Gastrocnemius medialis (tissue), 4 donors: ENCODE measurements at regions not wholly inside any gene's neighbourhood (a gene's known extent, or its start where the extent isn't known, plus 50 kb on each side); places are given as distances from the start of the nearest gene placed in this dataset.
"Not testable (repeated sequence)": the region's sequence is repeated elsewhere in the genome, so short reads cannot be mapped to it uniquely, and the experiment has no call there.

Experiments
- ATAC-seq, 2 donors: fragments of 150-250 bp; one replicate each; pipeline ENCODE4 v1.9.1; 2016
- DNase-seq, 2 donors: peaks; one replicate each; pipeline ENCODE4 v3.0.0-alpha.2; 2019
- H3K27ac ChIP-seq, 4 donors: fragments of 200-600 bp; sonication (generic); 1 replicate in 1 of 4; 2 replicates in 3 of 4; pipeline ENCODE4 v1.5.1; 2016 to 2018; ENCODE audit warnings: mild to moderate bottlenecking in 2 of 4, moderate library complexity in 1 of 4
- H3K27me3 ChIP-seq, 3 donors: fragments of 200-600 bp; sonication (generic) in 2 of 3; 1 replicate in 1 of 3; 2 replicates in 2 of 3; pipeline versions ENCODE4 v1.5.1 to v1.6.0; 2016 to 2019; ENCODE audit warnings: mild to moderate bottlenecking in 1 of 3, moderate library complexity in 1 of 3
- H3K36me3 ChIP-seq, 2 donors: fragments of 200-600 bp; sonication (generic) in 1 of 2; one replicate each; pipeline ENCODE4 v1.5.1; 2017 to 2018
- H3K4me1 ChIP-seq, 2 donors: fragments of 200-600 bp; sonication (generic) in 1 of 2; one replicate each; pipeline ENCODE4 v1.5.1; 2016 to 2017; ENCODE audit warnings: mild to moderate bottlenecking in 2 of 2
- H3K4me3 ChIP-seq, 4 donors: fragments of 200-600 bp; sonication (generic) in 3 of 4; 1 replicate in 1 of 4; 2 replicates in 3 of 4; pipeline ENCODE4 v1.5.1; 2016 to 2019; ENCODE audit warnings: mild to moderate bottlenecking in 2 of 4
- H3K9me3 ChIP-seq, 3 donors: fragments of 200-600 bp; sonication (generic) in 2 of 3; 1 replicate in 1 of 3; 2 replicates in 2 of 3; pipeline ENCODE4 v1.5.1; 2016 to 2019
- POLR2A ChIP-seq, 2 donors: fragments of 450-650 bp; IDR thresholded peaks; one replicate each; pipeline ENCODE4 v1.6.1; 2017; ENCODE audit warnings: antibody characterized with exemption in 2 of 2, mild to moderate bottlenecking in 2 of 2, moderate library complexity in 2 of 2
- in situ Hi-C, 4 donors: fragments of 200-750 bp; cut with MboI; loops; one replicate each; pipeline versions ENCODE4 v1.15.0 to v1.8.0; 2017; ENCODE audit warnings: low sequenced_read_pairs in 4 of 4
- intact Hi-C: fragments of 100-400 bp; cut with DNase I; formaldehyde crosslinking; loops from one replicate; pipeline ENCODE4 v1.15.1; 2023; ENCODE audit warnings: low total_unique reads
- TF ChIP-seq, protein P1 (sequence below), 5 experiments: fragments of 450-650 bp in 3 of 5; fragments of 200-600 bp in 2 of 5; sonication (generic) in 2 of 5; IDR thresholded peaks in 4 of 5; conservative IDR thresholded peaks in 1 of 5; 1 replicate in 4 of 5; 2 replicates in 1 of 5; pipeline ENCODE4 v1.5.1; 2016 to 2019; ENCODE audit warnings: antibody characterized with exemption in 5 of 5, mild to moderate bottlenecking in 3 of 5, moderate library complexity in 3 of 5

DNA sequence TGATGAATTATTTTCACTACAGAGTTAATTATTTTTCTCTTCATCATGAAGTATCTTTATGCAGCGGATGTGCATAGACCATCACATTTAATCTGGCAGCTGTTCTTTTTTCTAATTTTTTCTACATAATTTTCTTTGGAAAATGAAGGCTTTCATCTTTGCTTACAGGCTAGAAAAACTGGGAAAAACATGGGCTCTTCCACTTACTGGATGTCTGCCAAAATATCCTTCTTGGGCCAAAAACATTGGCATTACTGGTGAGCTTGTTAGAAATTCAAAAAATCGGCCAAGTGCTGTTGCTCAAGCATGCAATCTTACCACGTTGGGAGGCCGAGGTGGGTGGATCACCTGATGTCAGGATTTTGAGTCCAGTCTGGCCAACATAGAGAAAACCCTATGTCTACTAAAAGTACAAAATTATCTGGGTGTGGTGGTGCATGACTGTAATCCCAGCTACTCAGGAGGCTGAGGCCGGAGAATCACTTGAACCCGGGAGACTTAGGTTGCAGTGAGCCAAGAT lies 176.8 kb downstream of the ZNF737 start:
- H3K4me1 ChIP-seq: no peaks in the 10 kb centered on the region
- DNase-seq (no peak), ATAC-seq (no peak)
- no peaks in the 10 kb centered on the region for H3K36me3 ChIP-seq
- no peaks in the 10 kb centered on the region for H3K27me3 ChIP-seq
- H3K27ac ChIP-seq: no peak overlapping the region
- TF ChIP-seq, protein P1, sequence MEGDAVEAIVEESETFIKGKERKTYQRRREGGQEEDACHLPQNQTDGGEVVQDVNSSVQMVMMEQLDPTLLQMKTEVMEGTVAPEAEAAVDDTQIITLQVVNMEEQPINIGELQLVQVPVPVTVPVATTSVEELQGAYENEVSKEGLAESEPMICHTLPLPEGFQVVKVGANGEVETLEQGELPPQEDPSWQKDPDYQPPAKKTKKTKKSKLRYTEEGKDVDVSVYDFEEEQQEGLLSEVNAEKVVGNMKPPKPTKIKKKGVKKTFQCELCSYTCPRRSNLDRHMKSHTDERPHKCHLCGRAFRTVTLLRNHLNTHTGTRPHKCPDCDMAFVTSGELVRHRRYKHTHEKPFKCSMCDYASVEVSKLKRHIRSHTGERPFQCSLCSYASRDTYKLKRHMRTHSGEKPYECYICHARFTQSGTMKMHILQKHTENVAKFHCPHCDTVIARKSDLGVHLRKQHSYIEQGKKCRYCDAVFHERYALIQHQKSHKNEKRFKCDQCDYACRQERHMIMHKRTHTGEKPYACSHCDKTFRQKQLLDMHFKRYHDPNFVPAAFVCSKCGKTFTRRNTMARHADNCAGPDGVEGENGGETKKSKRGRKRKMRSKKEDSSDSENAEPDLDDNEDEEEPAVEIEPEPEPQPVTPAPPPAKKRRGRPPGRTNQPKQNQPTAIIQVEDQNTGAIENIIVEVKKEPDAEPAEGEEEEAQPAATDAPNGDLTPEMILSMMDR (IDR thresholded peaks at IDR 0.05 in 4 of 5, conservative IDR thresholded peaks at IDR 0.05 in 1 of 5): no peak
- TF ChIP-seq POLR2A (IDR thresholded peaks at IDR 0.05): no peak
- no peaks in the 10 kb centered on the region for H3K9me3 ChIP-seq
- in situ Hi-C loops: no loop called here
- H3K4me3 ChIP-seq: no peak overlapping the region
- intact Hi-C loops: no loop called here

DNA sequence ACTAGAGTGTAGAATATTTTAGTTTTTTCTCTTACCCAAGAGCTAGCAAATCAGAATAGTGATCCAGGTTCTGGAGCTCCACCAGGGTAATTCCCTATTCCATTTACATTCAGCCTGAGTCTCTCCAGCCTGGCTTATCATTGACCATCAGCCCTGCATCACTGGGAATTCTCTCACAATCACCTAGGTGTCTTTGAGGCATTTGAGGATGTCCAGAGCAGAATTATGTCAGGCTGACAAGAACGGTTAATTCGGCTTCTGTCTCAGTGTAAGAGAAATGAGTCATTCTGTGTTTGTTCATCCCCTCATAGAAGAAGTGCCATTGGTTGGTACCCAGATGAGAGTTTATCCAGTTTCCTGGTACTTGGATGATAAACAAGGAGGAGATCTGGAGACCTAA lies 180.5 kb downstream of the ZNF737 start:
- no peak for ATAC-seq

DNA sequence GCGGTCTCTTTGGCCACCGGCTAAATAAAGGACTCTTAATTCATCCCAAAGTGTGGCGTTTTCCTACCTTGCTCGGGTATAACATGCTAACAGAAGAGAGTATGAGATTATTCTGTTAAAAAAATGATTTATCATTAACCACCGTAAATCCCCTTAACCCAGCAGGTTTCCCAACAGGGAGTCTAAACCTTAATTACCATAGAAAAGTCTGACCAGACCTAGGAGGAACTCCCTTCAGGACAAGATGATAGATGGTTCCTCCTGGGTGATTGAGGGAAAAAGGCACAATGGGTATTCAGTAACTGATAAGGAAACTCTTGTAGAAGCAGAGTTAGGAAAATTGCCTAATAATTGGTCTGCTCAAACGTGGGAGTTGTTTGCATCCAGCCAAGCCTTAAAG lies 193.7 kb downstream of the ZNF737 start:
- intact Hi-C loops: no loop called here
- H3K27ac ChIP-seq: no peak overlapping the region
- H3K27me3 ChIP-seq: no peaks in the 10 kb centered on the region
- no peaks in the 10 kb centered on the region for H3K9me3 ChIP-seq
- TF ChIP-seq, protein P1 (IDR thresholded peaks at IDR 0.05 in 4 of 5, conservative IDR thresholded peaks at IDR 0.05 in 1 of 5): no peak
- no peak for TF ChIP-seq POLR2A (IDR thresholded peaks at IDR 0.05)
- DNase-seq (no peak), ATAC-seq (no peak)
- no peaks in the 10 kb centered on the region for H3K4me1 ChIP-seq
- H3K36me3 ChIP-seq: no peaks in the 10 kb centered on the region
- in situ Hi-C loops: no loop called here
- H3K4me3 ChIP-seq: no peak overlapping the region

More for the DNA sequence above, 180.5 kb downstream of the ZNF737 start:
- TF ChIP-seq, protein P1 (IDR thresholded peaks at IDR 0.05 in 4 of 5, conservative IDR thresholded peaks at IDR 0.05 in 1 of 5): no peak
- no peak for TF ChIP-seq POLR2A (IDR thresholded peaks at IDR 0.05)
- Histone ChIP-seq H3K9me3 (no peaks in the 10 kb centered on the region), H3K4me3 (no peak overlapping the region), H3K36me3 (no peaks in the 10 kb centered on the region), H3K27ac (no peak overlapping the region), H3K27me3 (no peaks in the 10 kb centered on the region), H3K4me1 (no peaks in the 10 kb centered on the region)
- in situ Hi-C loops: no loop called here
- intact Hi-C loops: no loop called here
- DNase-seq: no peak

DNA sequence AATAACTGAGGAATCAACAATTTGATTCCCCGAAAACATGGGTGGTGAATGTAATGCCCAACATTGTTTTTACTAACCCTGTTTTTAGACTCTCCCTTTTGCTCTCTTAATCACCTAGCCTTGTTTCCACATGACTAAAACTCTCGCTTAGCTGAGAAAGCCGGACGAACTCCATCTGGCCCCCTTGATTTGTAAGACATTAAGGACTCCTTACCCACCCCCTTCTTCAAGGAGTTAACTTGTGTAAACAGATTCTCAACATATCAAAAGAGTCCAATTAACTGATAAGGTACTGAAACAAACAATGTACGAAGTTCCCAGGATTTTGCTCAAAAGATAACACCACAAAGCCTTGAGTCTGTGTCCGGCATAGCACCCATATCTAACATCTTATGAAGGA lies 194.3 kb downstream of the ZNF737 start:
- H3K27ac ChIP-seq, intact Hi-C loops, ATAC-seq, H3K36me3 ChIP-seq, H3K9me3 ChIP-seq, H3K27me3 ChIP-seq, DNase-seq, in situ Hi-C loops, H3K4me1 ChIP-seq, H3K4me3 ChIP-seq: not testable (repeated sequence)

DNA sequence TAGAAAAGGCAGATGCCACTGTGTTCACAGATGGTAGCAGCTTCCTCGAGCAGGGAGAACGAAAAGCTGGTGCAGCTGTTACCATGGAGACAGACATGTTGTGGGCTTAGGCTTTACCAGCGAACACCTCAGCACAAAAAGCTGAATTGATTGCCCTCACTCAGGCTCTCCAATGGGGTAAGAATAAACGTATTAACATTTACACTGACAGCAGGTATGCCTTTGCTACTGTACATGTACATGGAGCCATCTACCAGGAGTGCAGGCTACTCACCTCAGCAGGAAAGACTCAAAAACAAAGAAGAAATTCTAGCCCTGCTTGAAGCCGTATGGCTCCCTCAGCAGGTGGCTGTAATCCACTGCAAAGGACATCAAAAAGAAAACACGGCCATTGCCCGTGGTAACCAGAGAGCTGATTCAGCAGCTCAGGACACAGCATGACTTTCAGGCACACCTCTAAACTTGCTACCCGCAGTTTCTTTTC lies 197.7 kb downstream of the ZNF737 start:
- Histone ChIP-seq H3K4me3 (no peak overlapping the region), H3K27ac (no peak overlapping the region), H3K27me3 (no peaks in the 10 kb centered on the region), H3K36me3 (no peaks in the 10 kb centered on the region), H3K9me3 (no peaks in the 10 kb centered on the region), H3K4me1 (no peaks in the 10 kb centered on the region)
- intact Hi-C loops: no loop called here
- in situ Hi-C loops: no loop called here
- DNase-seq: no peak
- TF ChIP-seq, protein P1 (IDR thresholded peaks at IDR 0.05 in 4 of 5, conservative IDR thresholded peaks at IDR 0.05 in 1 of 5): no peak
- TF ChIP-seq POLR2A (IDR thresholded peaks at IDR 0.05): no peak
- ATAC-seq: no peak
